ENCODE measurements at regions not wholly inside any gene's neighbourhood (a gene's known extent, or its start where the extent isn't known, plus 50 kb on each side); places are given as distances from the start of the nearest gene placed in this dataset.

DNA sequence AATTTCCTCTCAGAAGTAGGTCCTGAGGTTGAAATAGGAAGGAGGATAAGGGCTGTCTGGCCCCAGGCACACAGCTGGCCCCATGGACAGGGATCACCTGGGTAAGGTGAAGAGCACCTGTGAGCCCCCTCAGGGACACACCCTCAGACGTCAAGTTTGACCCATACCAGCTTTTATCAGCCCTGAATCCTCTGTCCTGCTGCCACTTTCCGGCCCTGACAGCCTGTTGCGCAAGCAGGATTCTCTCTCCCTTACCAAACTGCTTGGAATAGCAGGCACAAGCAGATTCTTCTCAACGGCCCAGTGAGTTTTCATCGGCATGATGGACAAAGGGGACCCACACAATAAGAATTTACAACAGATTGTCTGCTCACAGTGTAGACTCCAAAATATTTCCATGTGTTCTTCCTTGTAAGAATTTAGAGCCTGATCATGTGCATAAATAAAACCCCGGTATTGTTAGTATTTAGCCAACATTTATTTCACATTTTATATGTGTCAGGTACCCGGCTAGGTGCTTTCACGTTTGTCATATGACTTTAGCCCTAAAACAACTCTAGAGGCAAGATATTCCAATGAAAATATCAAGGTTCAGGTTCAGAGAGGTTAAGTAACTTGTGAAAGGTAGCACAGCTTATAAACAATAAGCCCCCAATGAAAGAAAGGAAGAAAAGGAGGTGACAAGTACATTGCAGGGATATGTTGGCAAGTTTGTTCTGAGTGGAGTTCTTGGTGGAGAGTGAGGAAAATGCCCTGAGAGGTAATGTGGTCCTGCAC, 107.2 kb upstream of the KIT start:
- Histone ChIP-seq H3K9me3 (ENCODE audit: low read depth) (no peaks in the 10 kb centered on the region), H3K79me2 (ENCODE audit: insufficient read depth) (no peaks in the 10 kb centered on the region), H3K9me2 (ENCODE audit: insufficient read depth) (no peaks in the 10 kb centered on the region), H3K27ac (no peak overlapping the region), H3K9ac (no peak overlapping the region), H3K4me2 (ENCODE audit: unreplicated experiment) (no peak overlapping the region), H4K20me1 (ENCODE audit: insufficient read depth) (no peaks in the 10 kb centered on the region), H2AFZ (no peak overlapping the region), H3K4me3 (no peak overlapping the region), H3K36me3 (ENCODE audit: low read depth) (no peaks in the 10 kb centered on the region), H3K27me3 (replicated peaks; ENCODE audit: insufficient read depth) (no peaks in the 10 kb centered on the region), H3F3A (ENCODE audit: insufficient read depth) (no peaks in the 10 kb centered on the region), H3K4me1 (ENCODE audit: insufficient read depth) (peaks cover 22% of the 10 kb centered on the region)
- peak; percentile 71 for DNase-seq
- in situ Hi-C loops (cut with MboI): no loop called here
- no peak for TF ChIP-seq EZH2 (IDR thresholded peaks at IDR 0.05; ENCODE audit: insufficient read depth, poor library complexity, severe bottlenecking)
- no peak for TF ChIP-seq EZH2phosphoT487 (IDR thresholded peaks at IDR 0.05; ENCODE audit: insufficient read depth, low read depth)
- 49% methylated on average over 8 of the region's 8 CpGs for WGBS, 2 experiments (ENCODE audit: low coverage in 1 of 2, low lambda C conversion rate in 2 of 2, missing lambda C conversion rate in 2 of 2)

GRCh38 chr4:54553001-54553400, 104.8 kb upstream of the KIT start:
- WGBS, 2 experiments (ENCODE audit: low coverage in 1 of 2, low lambda C conversion rate in 2 of 2, missing lambda C conversion rate in 2 of 2): 63 to 73% methylated on average over 5 of the region's 5 CpGs

GRCh38 chr4:54554339-54554990, 103.3 kb upstream of the KIT start:
- H3K9me2 ChIP-seq (ENCODE audit: insufficient read depth): no peaks in the 10 kb centered on the region
- 76 to 83% methylated on average over 9 of the region's 9 CpGs for WGBS, 2 experiments (ENCODE audit: low coverage in 1 of 2, low lambda C conversion rate in 2 of 2, missing lambda C conversion rate in 2 of 2)
- H3K36me3 ChIP-seq (ENCODE audit: low read depth): no peaks in the 10 kb centered on the region
- no peak overlapping the region for H3K27ac ChIP-seq
- TF ChIP-seq EZH2 (IDR thresholded peaks at IDR 0.05; ENCODE audit: insufficient read depth, poor library complexity, severe bottlenecking) (no peak), EZH2phosphoT487 (IDR thresholded peaks at IDR 0.05; ENCODE audit: insufficient read depth, low read depth) (no peak)
- no peak overlapping the region for H3K9ac ChIP-seq
- peaks cover 19% of the 10 kb centered on the region for H3K4me1 ChIP-seq (ENCODE audit: insufficient read depth)
- H3K9me3 ChIP-seq (ENCODE audit: low read depth): no peaks in the 10 kb centered on the region
- no peak for DNase-seq
- no peaks in the 10 kb centered on the region for H3K79me2 ChIP-seq (ENCODE audit: insufficient read depth)
- H3K27me3 ChIP-seq (replicated peaks; ENCODE audit: insufficient read depth): no peaks in the 10 kb centered on the region
- no peaks in the 10 kb centered on the region for H4K20me1 ChIP-seq (ENCODE audit: insufficient read depth)
- no peak overlapping the region for H2AFZ ChIP-seq
- no peak overlapping the region for H3K4me2 ChIP-seq (ENCODE audit: unreplicated experiment)
- in situ Hi-C loops (cut with MboI): no loop called here
- no peaks in the 10 kb centered on the region for H3F3A ChIP-seq (ENCODE audit: insufficient read depth)
- no peak overlapping the region for H3K4me3 ChIP-seq

More at GRCh38 chr4:54553001-54553400, 104.8 kb upstream of the KIT start:
- Histone ChIP-seq H3K4me3 (no peak overlapping the region), H3K9ac (no peak overlapping the region), H3K27ac (no peak overlapping the region), H3K27me3 (replicated peaks; ENCODE audit: insufficient read depth) (no peaks in the 10 kb centered on the region), H3K36me3 (ENCODE audit: low read depth) (no peaks in the 10 kb centered on the region), H3F3A (ENCODE audit: insufficient read depth) (no peaks in the 10 kb centered on the region), H3K9me2 (ENCODE audit: insufficient read depth) (no peaks in the 10 kb centered on the region), H3K4me2 (ENCODE audit: unreplicated experiment) (peak overlapping the region; percentile 9), H3K4me1 (ENCODE audit: insufficient read depth) (peaks cover 19% of the 10 kb centered on the region), H4K20me1 (ENCODE audit: insufficient read depth) (no peaks in the 10 kb centered on the region), H2AFZ (no peak overlapping the region), H3K9me3 (ENCODE audit: low read depth) (no peaks in the 10 kb centered on the region), H3K79me2 (ENCODE audit: insufficient read depth) (no peaks in the 10 kb centered on the region)
- DNase-seq: peak; percentile 80
- TF ChIP-seq EZH2phosphoT487 (IDR thresholded peaks at IDR 0.05; ENCODE audit: insufficient read depth, low read depth): no peak
- no peak for TF ChIP-seq EZH2 (IDR thresholded peaks at IDR 0.05; ENCODE audit: insufficient read depth, poor library complexity, severe bottlenecking)
- in situ Hi-C loops (cut with MboI): no loop called here

DNA sequence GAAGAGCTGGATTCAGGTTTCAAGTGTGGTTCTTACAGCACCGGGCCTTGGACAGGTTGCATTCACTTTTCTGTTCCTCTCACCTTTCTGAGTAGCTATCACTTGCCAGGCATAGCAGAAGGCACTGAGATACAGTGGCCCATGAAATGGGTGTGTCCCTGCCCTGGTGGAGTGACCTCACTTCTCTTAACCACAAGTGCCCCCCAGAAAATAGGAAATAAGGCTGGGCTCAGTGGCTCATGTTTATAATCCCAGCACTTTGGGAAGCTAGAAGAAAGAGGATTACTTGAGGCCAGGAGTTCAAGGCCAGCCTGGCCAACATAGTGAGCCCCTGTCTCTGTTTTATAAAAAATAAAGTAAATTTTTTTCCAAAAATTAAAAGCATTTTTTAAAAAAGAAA, 101.7 kb upstream of the KIT start:
- H2AFZ ChIP-seq: no peak overlapping the region
- H3K4me2 ChIP-seq (ENCODE audit: unreplicated experiment): no peak overlapping the region
- no peaks in the 10 kb centered on the region for H3K27me3 ChIP-seq (replicated peaks; ENCODE audit: insufficient read depth)
- H3K9ac ChIP-seq: no peak overlapping the region
- in situ Hi-C loops (cut with MboI): no loop called here
- TF ChIP-seq EZH2phosphoT487 (IDR thresholded peaks at IDR 0.05; ENCODE audit: insufficient read depth, low read depth) (no peak), EZH2 (IDR thresholded peaks at IDR 0.05; ENCODE audit: insufficient read depth, poor library complexity, severe bottlenecking) (no peak)
- 97 to 100% methylated on average over 1 of the region's 1 CpG for WGBS, 2 experiments (ENCODE audit: low coverage in 1 of 2, low lambda C conversion rate in 2 of 2, missing lambda C conversion rate in 2 of 2)
- no peaks in the 10 kb centered on the region for H3K79me2 ChIP-seq (ENCODE audit: insufficient read depth)
- H3K27ac ChIP-seq: no peak overlapping the region
- H3F3A ChIP-seq (ENCODE audit: insufficient read depth): no peaks in the 10 kb centered on the region
- no peaks in the 10 kb centered on the region for H3K9me2 ChIP-seq (ENCODE audit: insufficient read depth)
- no peaks in the 10 kb centered on the region for H3K9me3 ChIP-seq (ENCODE audit: low read depth)
- H3K4me3 ChIP-seq: no peak overlapping the region
- no peaks in the 10 kb centered on the region for H3K36me3 ChIP-seq (ENCODE audit: low read depth)
- no peaks in the 10 kb centered on the region for H4K20me1 ChIP-seq (ENCODE audit: insufficient read depth)
- DNase-seq: no peak
- peaks cover 13% of the 10 kb centered on the region for H3K4me1 ChIP-seq (ENCODE audit: insufficient read depth)
